H1 (cell line): ENCODE measurements at regions not wholly inside any gene's neighbourhood (a gene's known extent, or its start where the extent isn't known, plus 50 kb on each side); places are given as distances from the start of the nearest gene placed in this dataset.
A peak's percentile ranks its signal among the peaks of the same experiment; 100 is the strongest.

Source experiments
- CTCF ChIA-PET: fragments of 300-600 bp; sonication (Branson Sonifier 250); formaldehyde crosslinking; loops from one replicate; lab custom pipeline; 2021; ENCODE audit not compliant: partially characterized antibody; lab: Charles Lee
- POLR2A ChIA-PET: fragments of 300-600 bp; sonication (Branson Sonifier 250); formaldehyde crosslinking; loops from one replicate; lab custom pipeline; 2021; ENCODE audit warnings: inconsistent platforms; ENCODE audit not compliant: partially characterized antibody; lab: Charles Lee
- DNase-seq, 2 experiments: peaks; one replicate each; pipeline versions ENCODE4 v3.0.0 to v3.0.0-alpha.2; 2010 to 2022; ENCODE audit warnings: low spot score in 2 of 2, low read depth in 1 of 2, mixed read lengths in 1 of 2
- FAIRE-seq: peaks from 2 replicates; lab custom pipeline; 2011; peaks lifted over from hg19 to GRCh38; lab: Jason Lieb, UNC
- H2AFZ ChIP-seq: 2 replicates; pipeline ENCODE4 v1.8.1; 2012; ENCODE audit warnings: low read length, inconsistent platforms
- H2AK5ac ChIP-seq: 2 replicates; pipeline ENCODE4 v1.6.1; 2013; ENCODE audit warnings: low read depth, low read length
- H2BK120ac ChIP-seq: replicated peaks from 2 replicates; pipeline ENCODE3; 2013; ENCODE audit warnings: low read depth, low read length, inconsistent platforms
- H2BK12ac ChIP-seq: 2 replicates; pipeline ENCODE4 v1.6.1; 2013; ENCODE audit warnings: low read depth, low read length
- H2BK15ac ChIP-seq: 2 replicates; pipeline ENCODE4 v1.6.1; 2013; ENCODE audit warnings: low read length
- H2BK20ac ChIP-seq: 2 replicates; pipeline ENCODE4 v1.6.1; 2013; ENCODE audit warnings: low read length
- H2BK5ac ChIP-seq: 2 replicates; pipeline ENCODE4 v1.6.1; 2013; ENCODE audit warnings: low read depth, low read length
- H3K14ac ChIP-seq: 2 replicates; pipeline ENCODE4 v1.6.1; 2013; ENCODE audit warnings: inconsistent platforms; ENCODE audit not compliant: insufficient read length
- H3K18ac ChIP-seq: 2 replicates; pipeline ENCODE4 v1.6.1; 2013; ENCODE audit warnings: low read length; ENCODE audit errors: extremely low read depth
- H3K23ac ChIP-seq: 2 replicates; pipeline ENCODE4 v1.6.1; 2013; ENCODE audit warnings: inconsistent platforms; ENCODE audit not compliant: insufficient read length
- H3K23me2 ChIP-seq: 2 replicates; pipeline ENCODE4 v1.6.1; 2013; ENCODE audit warnings: low read depth, low read length
- H3K27ac ChIP-seq: 2 replicates; pipeline ENCODE4 v1.6.1; 2011; ENCODE audit warnings: low read depth, low read length, inconsistent platforms
- H3K27me3 ChIP-seq, 4 experiments: replicated peaks in 1 of 4; 1 replicate in 1 of 4; 2 replicates in 3 of 4; pipeline versions ENCODE4 v1.6.1 to v1.8.1; 2011 to 2013; ENCODE audit warnings: low read length in 3 of 4, mild to moderate bottlenecking in 3 of 4, inconsistent platforms in 2 of 4, mixed read lengths in 2 of 4, moderate library complexity in 1 of 4; ENCODE audit not compliant: control insufficient read depth in 3 of 4, insufficient read depth in 3 of 4; ENCODE audit errors: extremely low read depth in 1 of 4
- H3K36me3 ChIP-seq, 4 experiments: 2 replicates each; pipeline versions ENCODE4 v1.6.1 to v1.8.1; 2011 to 2013; ENCODE audit warnings: mild to moderate bottlenecking in 4 of 4, low read length in 3 of 4, moderate library complexity in 2 of 4, control low read depth in 1 of 4, inconsistent platforms in 1 of 4; ENCODE audit not compliant: insufficient read depth in 4 of 4, control insufficient read depth in 2 of 4
- H3K4ac ChIP-seq: replicated peaks from 2 replicates; pipeline ENCODE3; 2013; ENCODE audit warnings: low read length, low read depth, mixed read lengths, inconsistent platforms; ENCODE audit not compliant: insufficient read length
- H3K4me1 ChIP-seq, 4 experiments: replicated peaks in 1 of 4; 1 replicate in 1 of 4; 2 replicates in 3 of 4; pipeline versions ENCODE4 v1.6.1 to v1.8.1; 2011 to 2013; ENCODE audit warnings: low read length in 3 of 4, inconsistent platforms in 2 of 4, mixed read lengths in 1 of 4; ENCODE audit not compliant: insufficient read depth in 4 of 4, control insufficient read depth in 3 of 4
- H3K4me2 ChIP-seq, 2 experiments: 2 replicates each; pipeline versions ENCODE4 v1.6.1 to v1.8.1; 2011 to 2013; ENCODE audit warnings: low read depth in 2 of 2, low read length in 2 of 2, control low read depth in 1 of 2, inconsistent platforms in 1 of 2, mild to moderate bottlenecking in 1 of 2; ENCODE audit not compliant: insufficient read depth in 1 of 2
- H3K4me3 ChIP-seq, 4 experiments: fragments of 200-600, 300-600 bp in 1 of 4; sonication (generic), shearing (Covaris generic), sonication (Bioruptor Twin) in 1 of 4; 2 replicates each; pipeline versions ENCODE4 v1.5.1 to v1.8.1; 2011 to 2016; ENCODE audit warnings: low read length in 4 of 4, low read depth in 3 of 4, control low read depth in 2 of 4, inconsistent platforms in 2 of 4, mild to moderate bottlenecking in 2 of 4, mixed read lengths in 1 of 4, moderate library complexity in 1 of 4; ENCODE audit not compliant: insufficient read depth in 2 of 4; ENCODE audit errors: extremely low read depth in 1 of 4
- H3K56ac ChIP-seq: replicated peaks from 2 replicates; pipeline ENCODE3; 2013; ENCODE audit warnings: low read depth, mild to moderate bottlenecking, mixed read lengths, low read length, inconsistent platforms; ENCODE audit not compliant: insufficient read length
- H3K79me1 ChIP-seq: 2 replicates; pipeline ENCODE4 v1.6.1; 2013; ENCODE audit warnings: low read depth, low read length, control low read depth
- H3K79me2 ChIP-seq, 2 experiments: 2 replicates each; pipeline versions ENCODE4 v1.6.1 to v1.8.1; 2012 to 2013; ENCODE audit warnings: low read length in 2 of 2, mild to moderate bottlenecking in 2 of 2, inconsistent platforms in 1 of 2; ENCODE audit not compliant: insufficient read depth in 2 of 2, control insufficient read depth in 1 of 2
- H3K9ac ChIP-seq, 4 experiments: replicated peaks in 1 of 4; 1 replicate in 1 of 4; 2 replicates in 3 of 4; pipeline versions ENCODE4 v1.6.1 to v1.8.1; 2011 to 2013; ENCODE audit warnings: low read depth in 3 of 4, low read length in 3 of 4, control low read depth in 2 of 4, mild to moderate bottlenecking in 2 of 4, moderate library complexity in 2 of 4, inconsistent platforms in 1 of 4; ENCODE audit errors: extremely low read depth in 1 of 4
- H3K9me3 ChIP-seq, 2 experiments: 2 replicates each; pipeline versions ENCODE4 v1.6.1 to v1.8.1; 2012 to 2013; ENCODE audit warnings: mild to moderate bottlenecking in 2 of 2, moderate library complexity in 2 of 2, control low read depth in 1 of 2, inconsistent platforms in 1 of 2, low read depth in 1 of 2, low read length in 1 of 2, mixed read lengths in 1 of 2; ENCODE audit not compliant: insufficient read depth in 2 of 2
- H4K20me1 ChIP-seq, 2 experiments: replicated peaks in 1 of 2; 2 replicates each; pipeline versions ENCODE3 to v1.8.1; 2011 to 2013; ENCODE audit warnings: inconsistent platforms in 2 of 2, low read length in 2 of 2, mild to moderate bottlenecking in 1 of 2; ENCODE audit not compliant: insufficient read depth in 2 of 2, control insufficient read depth in 1 of 2
- H4K5ac ChIP-seq: 2 replicates; pipeline ENCODE4 v1.6.1; 2013; ENCODE audit warnings: low read length, low read depth, mixed read lengths, inconsistent platforms; ENCODE audit not compliant: insufficient read length
- H4K8ac ChIP-seq: 2 replicates; pipeline ENCODE4 v1.8.0; 2013; ENCODE audit warnings: mild to moderate bottlenecking, moderate library complexity, low read length, inconsistent platforms; ENCODE audit not compliant: insufficient read depth; ENCODE audit errors: extremely low read depth
- H4K91ac ChIP-seq: replicated peaks from 2 replicates; pipeline ENCODE3; 2013; ENCODE audit warnings: low read length, mixed read lengths, inconsistent platforms; ENCODE audit not compliant: insufficient read length
- EGR1 ChIP-seq: IDR thresholded peaks from 2 replicates; pipeline ENCODE4 v1.6.1; 2011; ENCODE audit warnings: low read depth, low read length, borderline replicate concordance
- WGBS, 2 experiments: shearing (Covaris generic) in 1 of 2; methylation state at CpG; one replicate each; pipeline versions ENCODE4 v1.1.6 to v1.1.7; 2013 to 2015; ENCODE audit warnings: low lambda C conversion rate in 2 of 2, mixed read lengths in 2 of 2, inconsistent platforms in 1 of 2, low coverage in 1 of 2, missing lambda C conversion rate in 1 of 2; ENCODE audit not compliant: insufficient replicate concordance in 2 of 2, insufficient coverage in 1 of 2, insufficient read length in 1 of 2; ENCODE audit errors: extremely low coverage in 1 of 2, missing lambda C conversion rate in 1 of 2; 5-methylcytosine and 5-hydroxymethylcytosine counted together
- TF ChIP-seq, protein P1 (sequence below), 3 experiments: IDR thresholded peaks; 1 replicate in 2 of 3; 2 replicates in 1 of 3; pipeline versions ENCODE4 v1.5.1 to v1.6.1; 2011; ENCODE audit warnings: low read length in 3 of 3, mild to moderate bottlenecking in 3 of 3, inconsistent platforms in 2 of 3, low read depth in 1 of 3, moderate library complexity in 1 of 3; ENCODE audit not compliant: insufficient read depth in 1 of 3; ENCODE audit errors: control extremely low read depth in 1 of 3

DNA sequence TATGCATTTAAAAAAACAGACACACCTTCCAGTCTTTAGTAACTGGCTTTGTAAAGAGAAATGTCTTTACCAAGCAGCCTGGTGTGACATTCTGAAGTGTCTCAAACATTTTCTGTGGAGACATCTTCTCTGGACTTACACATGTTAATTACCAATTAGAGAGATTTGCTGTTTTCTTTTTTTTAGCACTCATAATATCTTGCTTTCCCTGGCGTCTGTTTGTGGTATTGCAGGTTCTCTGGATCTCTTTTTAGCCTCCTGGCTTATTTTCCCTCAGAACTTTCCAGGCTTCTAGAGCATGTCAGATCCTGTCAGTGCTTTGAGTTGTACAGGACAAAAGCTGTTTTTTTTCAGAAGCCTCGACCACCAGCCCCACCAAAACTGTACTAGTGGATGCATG is 92.5 kb downstream of the MSX2 start:
- no peak overlapping the region for H3K9ac ChIP-seq
- H2AK5ac ChIP-seq, result no peak overlapping the region
- no peak overlapping the region for H4K5ac ChIP-seq
- H3K18ac ChIP-seq, result no peak overlapping the region
- H3K9me3 ChIP-seq, result no peaks in the 10 kb centered on the region
- no peak overlapping the region for H2BK15ac ChIP-seq
- H3K36me3 ChIP-seq, result no peaks in the 10 kb centered on the region
- POLR2A ChIA-PET, result no interaction called here
- no peak overlapping the region for H2BK20ac ChIP-seq
- no peak overlapping the region for H3K23ac ChIP-seq
- no peak overlapping the region for H3K4me2 ChIP-seq
- no peak overlapping the region for H2BK120ac ChIP-seq
- no peak overlapping the region for H3K4ac ChIP-seq
- DNase-seq (no peak), FAIRE-seq (no peak)
- no peaks in the 10 kb centered on the region for H3K4me1 ChIP-seq
- H4K8ac ChIP-seq, result no peak overlapping the region
- H3K23me2 ChIP-seq, result no peaks in the 10 kb centered on the region
- H4K20me1 ChIP-seq, result no peaks in the 10 kb centered on the region
- no peak overlapping the region for H3K56ac ChIP-seq
- no peak overlapping the region for H4K91ac ChIP-seq
- no peak overlapping the region for H3K14ac ChIP-seq
- 24% methylated on average over 2 of the region's 2 CpGs; no CpG with 5 or more reads in 1 of the 2 experiments for WGBS, 2 experiments
- H3K27me3 ChIP-seq, result no peaks in the 10 kb centered on the region
- CTCF ChIA-PET, result interaction anchor here (0.6 to 2.5 kb wide), 11 partner anchors 9 to 214 kb away, joined by 3 to 12 read pairs (median 3); no protein-coding TSS in a partner anchor
- no peaks in the 10 kb centered on the region for H3K79me2 ChIP-seq
- TF ChIP-seq, protein P1, sequence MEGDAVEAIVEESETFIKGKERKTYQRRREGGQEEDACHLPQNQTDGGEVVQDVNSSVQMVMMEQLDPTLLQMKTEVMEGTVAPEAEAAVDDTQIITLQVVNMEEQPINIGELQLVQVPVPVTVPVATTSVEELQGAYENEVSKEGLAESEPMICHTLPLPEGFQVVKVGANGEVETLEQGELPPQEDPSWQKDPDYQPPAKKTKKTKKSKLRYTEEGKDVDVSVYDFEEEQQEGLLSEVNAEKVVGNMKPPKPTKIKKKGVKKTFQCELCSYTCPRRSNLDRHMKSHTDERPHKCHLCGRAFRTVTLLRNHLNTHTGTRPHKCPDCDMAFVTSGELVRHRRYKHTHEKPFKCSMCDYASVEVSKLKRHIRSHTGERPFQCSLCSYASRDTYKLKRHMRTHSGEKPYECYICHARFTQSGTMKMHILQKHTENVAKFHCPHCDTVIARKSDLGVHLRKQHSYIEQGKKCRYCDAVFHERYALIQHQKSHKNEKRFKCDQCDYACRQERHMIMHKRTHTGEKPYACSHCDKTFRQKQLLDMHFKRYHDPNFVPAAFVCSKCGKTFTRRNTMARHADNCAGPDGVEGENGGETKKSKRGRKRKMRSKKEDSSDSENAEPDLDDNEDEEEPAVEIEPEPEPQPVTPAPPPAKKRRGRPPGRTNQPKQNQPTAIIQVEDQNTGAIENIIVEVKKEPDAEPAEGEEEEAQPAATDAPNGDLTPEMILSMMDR (IDR thresholded peaks at IDR 0.05; ENCODE audit: control extremely low read depth in 1 of 3, insufficient read depth in 1 of 3, low read depth in 1 of 3, low read length in 3 of 3), result peak in 2 of 3 experiments; percentile 4 to 34; a peak in 2 of 4 replicates
- TF ChIP-seq EGR1, result no peak
- H3K79me1 ChIP-seq, result no peaks in the 10 kb centered on the region
- H2BK12ac ChIP-seq, result no peak overlapping the region
- no peak overlapping the region for H3K27ac ChIP-seq
- H2BK5ac ChIP-seq, result no peak overlapping the region
- no peak overlapping the region for H3K4me3 ChIP-seq
- H2AFZ ChIP-seq, result no peak overlapping the region
